HG03025 (cell line): ENCODE measurements at regions not wholly inside any gene's neighbourhood (a gene's known extent, or its start where the extent isn't known, plus 50 kb on each side); places are given as distances from the start of the nearest gene placed in this dataset.

Experiments used
- ATAC-seq: cut with Tn5 transposase; IDR thresholded peaks from one replicate; pipeline ENCODE4 v1.9.1; 2021; ENCODE audit warnings: mild to moderate bottlenecking, moderate library complexity; ENCODE audit not compliant: unreplicated experiment, low FRiP score

- peak; percentile 68 for ATAC-seq
These were observed 51.7 kb upstream of the SMIM21 start for GRCh38 chr18:75478996-75479880.

GRCh38 chr18:75477900-75478299 lies 50.4 kb upstream of the SMIM21 start:
- ATAC-seq: no peak
